Vagina (tissue), 2 donors: ENCODE measurements at regions not wholly inside any gene's neighbourhood (a gene's known extent, or its start where the extent isn't known, plus 50 kb on each side); places are given as distances from the start of the nearest gene placed in this dataset.

Experiments used
- DNase-seq, 2 donors: peaks; one replicate each; pipeline ENCODE4 v3.0.0-alpha.2; 2017; ENCODE audit errors: extremely low spot score in 2 of 2
- H3K27ac ChIP-seq: fragments of 200-600 bp; sonication (generic); one replicate; pipeline ENCODE4 v1.5.1; 2019
- H3K27me3 ChIP-seq: fragments of 200-600 bp; sonication (generic); one replicate; pipeline ENCODE4 v1.5.1; 2019
- H3K36me3 ChIP-seq, 2 donors: fragments of 200-600 bp; sonication (generic); one replicate each; pipeline ENCODE4 v1.5.1; 2017 to 2019
- H3K4me1 ChIP-seq: fragments of 200-600 bp; sonication (generic); one replicate; pipeline ENCODE4 v1.5.1; 2019
- H3K4me3 ChIP-seq, 2 donors: fragments of 200-600 bp; sonication (generic); 1 replicate in 1 of 2; 2 replicates in 1 of 2; pipeline ENCODE4 v1.5.1; 2016 to 2019
- H3K9me3 ChIP-seq: fragments of 200-600 bp; sonication (generic); one replicate; pipeline ENCODE4 v1.5.1; 2019
- POLR2A ChIP-seq, 2 donors: fragments of 450-650 bp; IDR thresholded peaks; one replicate each; pipeline ENCODE4 v1.6.1; 2017; ENCODE audit warnings: antibody characterized with exemption in 2 of 2, mild to moderate bottlenecking in 2 of 2, moderate library complexity in 2 of 2
- POLR2AphosphoS5 ChIP-seq, 2 donors: sonication (generic); formaldehyde crosslinking; IDR thresholded peaks; one replicate each; pipeline ENCODE4 v1.9.0; 2017; ENCODE audit warnings: antibody characterized with exemption in 2 of 2, mild to moderate bottlenecking in 2 of 2, low read depth in 1 of 2; ENCODE audit not compliant: insufficient read depth in 1 of 2
- intact Hi-C: fragments of 100-400 bp; cut with DNase I; formaldehyde crosslinking; loops from one replicate; pipeline ENCODE4 v1.15.1; 2023
- TF ChIP-seq, protein P1 (sequence below), 3 experiments: fragments of 450-650 bp in 2 of 3; fragments of 200-600 bp in 1 of 3; sonication (generic) in 1 of 3; IDR thresholded peaks; one replicate each; pipeline ENCODE4 v1.5.1; 2017 to 2019; ENCODE audit warnings: antibody characterized with exemption in 3 of 3, mild to moderate bottlenecking in 2 of 3, moderate library complexity in 2 of 3

DNA sequence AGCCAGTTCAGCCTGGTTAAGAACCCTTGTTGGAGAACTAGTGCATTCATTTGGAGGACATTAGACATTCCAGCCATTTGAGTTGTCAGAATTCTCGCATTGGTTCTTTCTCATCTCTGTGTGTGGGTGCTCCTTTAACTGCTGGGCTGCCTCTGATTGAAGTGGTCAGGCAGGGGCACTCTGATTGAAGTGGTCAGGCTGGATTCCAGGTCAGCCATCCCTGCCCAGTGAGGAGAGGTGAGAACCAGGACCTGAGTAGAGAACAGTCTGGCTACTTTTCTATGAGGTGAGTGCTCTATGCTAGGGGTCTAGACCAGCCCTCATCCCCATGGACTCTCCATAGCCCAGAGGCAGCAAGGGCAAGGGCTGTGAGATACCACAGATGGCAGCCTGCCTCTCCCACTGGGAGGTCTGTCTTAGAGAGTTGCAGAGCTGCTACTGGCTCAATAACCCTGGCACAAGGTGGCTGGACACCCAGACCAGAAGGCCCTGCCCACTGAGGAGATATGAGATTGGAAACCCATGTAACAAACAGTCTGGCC, 691.6 kb downstream of the TMTC2 start:
- H3K27me3 ChIP-seq: no peaks in the 10 kb centered on the region
- no peak for DNase-seq
- no peaks in the 10 kb centered on the region for H3K4me1 ChIP-seq
- no peaks in the 10 kb centered on the region for H3K36me3 ChIP-seq
- no peak overlapping the region for H3K27ac ChIP-seq
- intact Hi-C loops: no loop called here
- TF ChIP-seq POLR2A (IDR thresholded peaks at IDR 0.05) (no peak), POLR2AphosphoS5 (IDR thresholded peaks at IDR 0.05; ENCODE audit: insufficient read depth in 1 of 2, low read depth in 1 of 2) (no peak)
- TF ChIP-seq, protein P1, sequence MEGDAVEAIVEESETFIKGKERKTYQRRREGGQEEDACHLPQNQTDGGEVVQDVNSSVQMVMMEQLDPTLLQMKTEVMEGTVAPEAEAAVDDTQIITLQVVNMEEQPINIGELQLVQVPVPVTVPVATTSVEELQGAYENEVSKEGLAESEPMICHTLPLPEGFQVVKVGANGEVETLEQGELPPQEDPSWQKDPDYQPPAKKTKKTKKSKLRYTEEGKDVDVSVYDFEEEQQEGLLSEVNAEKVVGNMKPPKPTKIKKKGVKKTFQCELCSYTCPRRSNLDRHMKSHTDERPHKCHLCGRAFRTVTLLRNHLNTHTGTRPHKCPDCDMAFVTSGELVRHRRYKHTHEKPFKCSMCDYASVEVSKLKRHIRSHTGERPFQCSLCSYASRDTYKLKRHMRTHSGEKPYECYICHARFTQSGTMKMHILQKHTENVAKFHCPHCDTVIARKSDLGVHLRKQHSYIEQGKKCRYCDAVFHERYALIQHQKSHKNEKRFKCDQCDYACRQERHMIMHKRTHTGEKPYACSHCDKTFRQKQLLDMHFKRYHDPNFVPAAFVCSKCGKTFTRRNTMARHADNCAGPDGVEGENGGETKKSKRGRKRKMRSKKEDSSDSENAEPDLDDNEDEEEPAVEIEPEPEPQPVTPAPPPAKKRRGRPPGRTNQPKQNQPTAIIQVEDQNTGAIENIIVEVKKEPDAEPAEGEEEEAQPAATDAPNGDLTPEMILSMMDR (IDR thresholded peaks at IDR 0.05): no peak
- H3K9me3 ChIP-seq: no peaks in the 10 kb centered on the region
- H3K4me3 ChIP-seq: no peak overlapping the region

DNA sequence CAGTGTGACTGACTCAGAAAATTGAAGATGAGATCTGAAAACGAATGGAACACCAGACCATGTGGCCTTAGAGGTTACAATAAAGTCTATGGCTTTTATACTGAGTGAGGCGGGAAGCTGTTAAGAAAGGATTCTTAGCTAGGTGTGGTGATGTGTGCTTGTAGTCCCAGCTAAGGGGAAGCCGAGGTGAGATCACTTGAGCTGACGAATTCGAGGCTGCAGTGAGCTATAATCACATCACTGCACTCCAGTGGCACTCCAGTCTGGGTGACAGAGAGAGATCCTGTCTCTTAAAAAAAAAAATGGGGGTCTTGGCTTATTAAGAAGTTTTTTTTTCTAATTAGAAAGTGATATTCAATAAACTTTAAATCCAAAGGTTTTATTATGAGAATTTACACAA, 678.6 kb downstream of the TMTC2 start:
- intact Hi-C loops: no loop called here
- H3K9me3 ChIP-seq: no peaks in the 10 kb centered on the region
- DNase-seq: no peak
- H3K36me3 ChIP-seq: no peaks in the 10 kb centered on the region
- TF ChIP-seq, protein P1 (IDR thresholded peaks at IDR 0.05): no peak
- no peak for TF ChIP-seq POLR2AphosphoS5 (IDR thresholded peaks at IDR 0.05; ENCODE audit: insufficient read depth in 1 of 2, low read depth in 1 of 2)
- no peak for TF ChIP-seq POLR2A (IDR thresholded peaks at IDR 0.05)
- H3K27me3 ChIP-seq: no peaks in the 10 kb centered on the region
- H3K4me1 ChIP-seq: no peaks in the 10 kb centered on the region
- no peak overlapping the region for H3K4me3 ChIP-seq
- no peak overlapping the region for H3K27ac ChIP-seq

DNA sequence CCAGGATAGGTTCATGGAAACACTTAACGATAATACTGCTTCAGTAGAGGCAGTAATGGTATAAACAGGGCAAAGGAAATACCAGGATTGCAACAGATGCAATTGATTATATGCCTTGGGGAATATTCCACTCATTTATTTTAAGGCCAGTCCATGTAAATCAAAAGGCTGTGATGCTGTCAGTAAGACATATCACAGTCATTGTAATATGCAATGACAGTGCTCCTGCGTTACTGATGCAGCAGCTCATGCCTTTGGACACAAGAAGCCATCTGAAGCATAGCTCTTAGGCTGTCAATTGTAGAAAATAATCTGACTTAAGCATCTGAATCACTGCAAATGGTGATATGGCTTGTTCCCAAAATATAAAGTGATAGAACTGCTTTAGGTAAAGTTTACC, 674.8 kb downstream of the TMTC2 start:
- H3K4me1 ChIP-seq: no peaks in the 10 kb centered on the region
- intact Hi-C loops: no loop called here
- no peak for TF ChIP-seq POLR2AphosphoS5 (IDR thresholded peaks at IDR 0.05; ENCODE audit: insufficient read depth in 1 of 2, low read depth in 1 of 2)
- TF ChIP-seq POLR2A (IDR thresholded peaks at IDR 0.05): no peak
- TF ChIP-seq, protein P1 (IDR thresholded peaks at IDR 0.05): no peak
- no peak overlapping the region for H3K4me3 ChIP-seq
- DNase-seq: no peak
- no peak overlapping the region for H3K27ac ChIP-seq
- no peaks in the 10 kb centered on the region for H3K27me3 ChIP-seq
- H3K36me3 ChIP-seq: no peaks in the 10 kb centered on the region
- H3K9me3 ChIP-seq: no peaks in the 10 kb centered on the region

DNA sequence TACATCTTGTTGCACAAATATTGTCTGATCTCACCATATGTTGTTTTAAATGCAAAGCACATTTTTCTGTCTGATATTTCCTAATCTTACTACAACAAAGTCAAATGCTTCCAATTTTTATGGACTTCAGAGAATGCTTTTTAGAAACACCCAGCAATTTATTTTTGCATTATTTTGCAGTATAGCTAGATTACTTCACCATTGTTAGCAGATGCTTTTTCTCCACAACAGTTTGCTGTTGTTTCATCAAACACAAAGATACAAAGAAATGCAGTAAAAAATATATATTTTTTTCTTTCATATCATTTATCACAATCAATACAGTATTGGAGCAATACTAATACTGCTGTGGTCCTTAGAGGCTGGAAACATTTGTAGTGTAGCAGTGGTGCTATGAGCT, 674.4 kb downstream of the TMTC2 start:
- TF ChIP-seq, protein P1 (IDR thresholded peaks at IDR 0.05): no peak
- TF ChIP-seq POLR2AphosphoS5 (IDR thresholded peaks at IDR 0.05; ENCODE audit: insufficient read depth in 1 of 2, low read depth in 1 of 2) (no peak), POLR2A (IDR thresholded peaks at IDR 0.05) (no peak)
- no peaks in the 10 kb centered on the region for H3K36me3 ChIP-seq
- no peak for DNase-seq
- intact Hi-C loops: no loop called here
- H3K4me3 ChIP-seq: no peak overlapping the region
- no peak overlapping the region for H3K27ac ChIP-seq
- H3K27me3 ChIP-seq: no peaks in the 10 kb centered on the region
- H3K4me1 ChIP-seq: no peaks in the 10 kb centered on the region
- no peaks in the 10 kb centered on the region for H3K9me3 ChIP-seq

DNA sequence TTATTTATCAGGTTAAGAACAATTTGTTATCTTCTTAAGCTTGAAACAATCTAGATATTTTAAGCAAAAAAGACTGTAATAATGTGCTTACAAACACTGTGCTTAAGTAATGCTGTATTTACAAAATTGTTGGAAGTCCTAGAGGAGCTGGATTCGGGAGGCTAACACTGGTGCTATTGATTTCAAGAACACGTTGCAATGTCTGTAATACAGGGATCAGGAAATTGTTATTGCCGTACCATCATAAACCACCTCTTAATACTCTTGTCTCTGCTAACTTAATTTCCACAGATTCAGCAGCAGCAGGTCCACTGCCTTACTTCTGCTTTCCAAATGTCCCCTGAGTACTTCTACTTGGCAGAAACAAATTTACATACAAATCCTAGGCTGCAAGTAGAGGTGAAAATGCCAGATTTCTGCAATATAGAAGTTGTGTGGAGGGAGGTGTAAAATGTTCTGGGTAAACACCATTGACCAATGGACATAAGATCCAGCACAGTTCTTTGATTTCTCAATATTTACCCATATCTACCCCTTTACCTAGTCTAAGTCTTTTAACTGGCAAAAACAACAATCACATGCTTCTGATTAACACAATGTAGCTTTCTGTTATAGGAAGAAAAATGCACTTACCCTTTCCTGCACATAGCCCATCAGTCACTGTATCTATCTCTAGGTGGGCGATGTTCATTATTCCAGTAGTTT, 663.4 kb downstream of the TMTC2 start:
- H3K9me3 ChIP-seq: no peaks in the 10 kb centered on the region
- intact Hi-C loops: no loop called here
- no peak overlapping the region for H3K4me3 ChIP-seq
- no peaks in the 10 kb centered on the region for H3K27me3 ChIP-seq
- no peak for DNase-seq
- H3K27ac ChIP-seq: no peak overlapping the region
- no peaks in the 10 kb centered on the region for H3K4me1 ChIP-seq
- no peaks in the 10 kb centered on the region for H3K36me3 ChIP-seq
- no peak for TF ChIP-seq POLR2AphosphoS5 (IDR thresholded peaks at IDR 0.05; ENCODE audit: insufficient read depth in 1 of 2, low read depth in 1 of 2)
- no peak for TF ChIP-seq POLR2A (IDR thresholded peaks at IDR 0.05)
- TF ChIP-seq, protein P1 (IDR thresholded peaks at IDR 0.05): no peak
